Left renal pelvis (tissue), 4 donors: ENCODE measurements at regions not wholly inside any gene's neighbourhood (a gene's known extent, or its start where the extent isn't known, plus 50 kb on each side); places are given as distances from the start of the nearest gene placed in this dataset.

Source experiments
- DNase-seq, 4 donors: peaks; one replicate each; pipeline ENCODE4 v3.0.0-alpha.2; 2013; ENCODE audit warnings: low read depth in 4 of 4, low spot score in 3 of 4

- DNase-seq: no peak
These were observed 102.4 kb downstream of the EFNB2 start for GRCh38 chr13:106433066-106433465.

GRCh38 chr13:106432636-106433035 is 102.8 kb downstream of the EFNB2 start:
- DNase-seq: no peak

GRCh38 chr13:106426909-106427308 is 108.6 kb downstream of the EFNB2 start:
- no peak for DNase-seq

DNA sequence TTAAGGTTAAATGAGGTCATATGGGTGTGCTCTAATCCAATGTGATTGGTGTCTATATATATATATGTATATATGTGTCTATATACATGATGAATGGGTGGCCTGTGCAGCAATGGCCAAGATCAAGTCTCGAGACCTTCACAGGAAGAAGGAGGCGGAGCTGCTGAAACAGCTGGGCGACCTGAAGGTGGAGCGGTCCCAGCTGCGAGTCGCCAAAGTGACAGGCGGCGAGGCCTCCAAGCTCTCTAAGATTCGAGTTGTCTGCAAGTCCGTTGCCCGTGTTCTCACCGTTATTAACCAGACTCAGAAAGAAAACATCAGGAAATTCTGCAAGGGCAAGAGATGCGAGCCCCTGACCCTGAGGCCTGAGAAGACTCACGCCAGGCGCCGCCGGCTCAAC is 109.8 kb downstream of the EFNB2 start:
- DNase-seq: peak in 2 of 4 donors; percentile 17 to 29

GRCh38 chr13:106424805-106425204 is 110.7 kb downstream of the EFNB2 start:
- DNase-seq: no peak

- DNase-seq: no peak
These were observed 111.9 kb downstream of the EFNB2 start for GRCh38 chr13:106423530-106423929.

- DNase-seq: no peak
These were observed 116.9 kb downstream of the EFNB2 start for GRCh38 chr13:106418556-106418955.

GRCh38 chr13:106417467-106418110 is 117.9 kb downstream of the EFNB2 start:
- no peak for DNase-seq

DNA sequence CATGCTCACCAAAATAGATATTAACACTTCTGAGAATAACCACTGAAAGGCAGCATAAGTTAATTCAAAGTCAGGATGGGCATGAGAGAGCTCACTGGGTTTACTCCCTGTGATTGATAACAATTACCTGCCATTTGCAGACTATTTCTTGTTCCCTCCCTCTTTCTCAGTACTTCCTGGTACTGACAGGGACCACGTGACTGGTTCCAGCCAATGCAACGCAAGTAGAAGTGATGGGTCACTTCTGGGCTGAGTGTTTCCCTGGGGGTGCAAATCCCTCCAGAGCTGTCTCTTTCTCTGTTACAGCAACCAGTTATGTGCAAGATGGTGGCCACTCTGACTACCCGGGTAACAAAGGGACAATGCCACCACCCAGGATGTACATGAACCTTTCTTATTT is 118.8 kb downstream of the EFNB2 start:
- DNase-seq: no peak

- DNase-seq: no peak
These were observed 119.5 kb downstream of the EFNB2 start for GRCh38 chr13:106415971-106416370.

DNA sequence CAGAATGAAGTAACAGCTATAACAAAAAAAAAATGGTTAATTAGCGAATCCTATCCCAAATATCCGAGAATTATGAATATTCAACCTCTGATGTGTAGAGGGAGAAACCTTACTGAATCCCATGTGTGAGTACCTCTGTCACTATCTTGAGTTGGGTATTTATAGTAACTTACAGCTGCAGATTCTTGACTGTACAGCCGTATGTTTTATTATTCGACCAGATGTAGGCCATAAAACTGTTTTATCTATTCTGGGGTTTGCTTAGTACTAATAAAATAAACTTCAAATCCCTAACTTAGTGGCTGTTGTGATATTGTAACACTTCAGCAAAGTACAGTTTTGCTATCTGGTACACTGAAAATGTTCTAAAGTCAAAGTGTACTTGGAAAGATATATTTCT is 120.0 kb downstream of the EFNB2 start:
- peak in 1 of 4 donors; percentile 12 for DNase-seq

- no peak for DNase-seq
These were observed 128.1 kb downstream of the EFNB2 start for GRCh38 chr13:106407338-106407737.

GRCh38 chr13:106405731-106406130 is 129.7 kb downstream of the EFNB2 start:
- DNase-seq: no peak

DNA sequence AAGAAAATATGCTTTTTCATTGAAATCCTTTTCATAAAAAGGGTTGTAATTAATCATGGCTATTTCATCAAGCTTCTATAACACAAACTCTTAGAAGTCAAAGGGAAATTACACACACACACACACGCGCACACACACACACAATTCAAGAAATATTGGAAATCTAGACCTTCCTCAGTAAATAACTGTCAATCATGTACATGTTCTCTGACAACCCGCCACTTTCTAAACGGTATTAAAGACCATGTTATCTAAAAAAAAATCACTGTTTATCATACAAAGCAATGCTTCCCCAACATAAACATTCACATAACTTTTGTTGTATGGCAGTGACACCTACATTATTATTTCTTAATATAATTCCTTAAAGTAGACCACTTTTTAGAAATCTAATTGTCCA is 132.2 kb downstream of the EFNB2 start:
- DNase-seq: no peak

GRCh38 chr13:106402866-106403265 is 132.6 kb downstream of the EFNB2 start:
- no peak for DNase-seq

DNA sequence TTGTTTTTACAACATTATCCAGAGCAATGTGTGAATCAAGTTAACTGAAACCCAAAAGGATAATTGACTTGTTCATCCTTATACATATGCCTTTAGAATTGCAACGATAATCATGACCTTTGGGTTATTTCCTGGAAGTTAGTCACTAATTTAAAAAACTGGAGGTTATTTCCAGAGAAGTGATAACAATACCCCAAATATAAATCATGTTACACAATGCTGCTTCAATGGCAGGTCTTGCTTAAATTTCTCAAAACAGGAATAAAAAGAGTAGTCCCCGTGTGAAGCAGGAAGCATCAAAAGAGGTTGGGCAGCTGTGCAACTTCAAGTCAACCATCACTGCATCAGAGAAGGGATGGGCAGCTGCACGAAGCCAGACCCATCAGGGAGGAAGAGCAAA is 134.4 kb downstream of the EFNB2 start:
- DNase-seq: no peak

DNA sequence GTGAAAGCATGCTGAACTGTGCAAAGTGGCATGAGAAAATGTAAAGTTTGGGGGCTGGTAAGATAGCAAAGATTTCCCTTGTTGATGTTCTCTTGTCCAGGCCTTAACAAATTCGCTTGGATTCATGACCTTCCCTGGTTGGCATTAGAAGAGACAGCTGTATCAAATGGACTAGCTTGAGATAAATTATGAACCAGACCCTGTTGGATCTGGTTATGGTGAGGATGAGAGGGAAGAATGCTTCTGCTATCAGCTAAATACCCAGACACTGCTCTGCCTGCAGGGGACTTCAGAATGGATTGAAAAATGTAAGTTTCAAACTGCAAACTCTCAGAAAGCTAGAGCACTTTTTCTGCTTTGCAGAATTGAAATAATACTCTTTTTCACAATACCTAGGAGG is 135.2 kb downstream of the EFNB2 start:
- no peak for DNase-seq

GRCh38 chr13:106398289-106398688 is 137.2 kb downstream of the EFNB2 start:
- DNase-seq: no peak

DNA sequence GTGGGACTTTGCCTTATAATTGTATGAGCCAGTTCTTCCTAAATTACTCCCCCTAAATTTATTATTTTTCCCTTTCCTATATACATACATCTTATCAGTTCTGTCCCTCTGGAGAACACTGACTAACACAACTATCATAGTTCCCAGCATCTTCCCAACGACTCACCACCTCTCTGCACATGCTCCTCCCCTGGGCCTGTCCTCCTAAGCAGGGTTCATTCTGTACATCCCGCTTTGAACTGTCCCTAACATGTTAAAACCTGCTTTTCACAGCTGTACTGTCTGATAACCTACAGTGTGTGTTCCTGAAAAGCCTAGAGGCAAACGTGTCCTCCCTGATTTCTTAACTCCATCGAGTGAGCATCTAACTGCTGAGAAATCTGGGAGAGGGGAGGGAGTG is 141.7 kb downstream of the EFNB2 start:
- DNase-seq: no peak

GRCh38 chr13:106391681-106392080 is 143.8 kb downstream of the EFNB2 start:
- no peak for DNase-seq

DNA sequence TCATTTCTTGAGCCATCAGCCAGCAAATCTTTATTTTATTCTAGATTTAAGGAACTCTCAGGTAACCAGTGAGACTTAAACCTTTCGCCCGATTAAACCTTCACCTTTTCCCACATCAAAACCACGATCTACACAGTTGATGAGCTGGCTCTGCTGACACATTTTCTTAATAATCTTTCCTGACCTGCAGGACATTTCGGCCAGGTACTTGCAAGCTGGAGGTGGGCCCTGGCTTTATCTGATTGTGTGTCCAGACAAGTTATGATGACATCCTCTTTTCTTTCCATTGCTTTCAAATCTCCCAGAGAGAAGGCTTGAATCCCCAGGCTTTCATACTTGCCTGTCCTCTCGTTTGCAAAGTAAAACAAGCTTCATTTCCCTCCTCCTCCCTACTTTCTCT is 144.2 kb downstream of the EFNB2 start:
- no peak for DNase-seq

DNA sequence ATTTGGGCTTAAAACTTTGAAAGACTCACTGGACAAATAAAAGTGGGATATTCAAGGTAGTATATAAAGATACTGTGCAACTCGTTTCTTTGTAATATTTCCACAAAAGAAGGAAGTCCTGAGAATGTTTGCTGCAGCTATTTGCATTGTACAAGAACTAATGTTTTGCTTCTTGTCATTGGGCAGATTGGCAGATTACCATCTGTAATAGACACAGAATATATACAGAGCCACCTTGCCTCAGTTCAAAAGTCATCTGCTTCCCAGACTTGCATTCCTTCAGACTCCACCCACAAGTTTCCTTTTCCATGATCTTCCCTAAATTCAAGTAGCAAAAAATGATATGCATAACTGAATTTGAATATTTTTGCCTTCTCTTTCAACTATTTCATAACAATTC is 145.1 kb downstream of the EFNB2 start:
- DNase-seq: no peak

DNA sequence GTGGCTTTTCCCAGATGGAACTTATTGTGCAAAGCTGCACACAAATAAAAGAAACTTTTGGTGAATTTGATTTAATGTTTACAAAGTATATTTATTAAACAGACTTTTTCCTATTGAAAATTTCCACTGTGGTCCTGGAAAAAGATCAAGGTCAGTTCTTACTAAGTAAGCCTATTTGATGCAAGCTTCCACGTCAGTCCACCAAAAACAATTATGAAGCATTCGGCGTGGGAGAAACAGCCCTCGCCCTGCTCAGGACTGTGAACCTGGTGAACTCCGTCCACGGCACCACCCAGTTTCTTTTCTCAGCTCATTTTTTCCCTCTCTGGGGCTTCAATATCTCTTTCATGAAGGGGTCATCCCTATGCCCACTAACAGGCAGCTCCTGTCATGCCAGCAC is 149.8 kb downstream of the EFNB2 start:
- no peak for DNase-seq
